ENCODE measurements at regions not wholly inside any gene's neighbourhood (a gene's known extent, or its start where the extent isn't known, plus 50 kb on each side); places are given as distances from the start of the nearest gene placed in this dataset.

DNA sequence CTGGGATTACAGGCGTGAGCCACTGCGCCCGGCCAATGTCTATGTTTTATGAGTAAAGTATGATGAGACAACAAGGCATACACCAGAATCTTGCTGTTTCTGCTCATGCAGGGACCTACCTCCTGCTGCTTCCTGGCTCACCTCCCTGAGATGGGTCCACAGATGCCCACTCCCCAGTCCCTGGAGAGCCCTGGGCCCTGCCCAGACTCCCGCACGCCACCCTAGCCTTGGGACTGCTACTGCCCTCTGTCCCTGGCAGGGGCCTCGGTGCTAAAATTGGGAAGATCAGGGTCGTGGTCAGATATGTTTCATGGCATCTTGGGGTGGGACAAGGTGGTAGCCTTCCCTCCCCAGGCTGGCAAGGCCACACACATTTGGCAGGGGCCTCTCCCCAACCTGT lies 84.3 kb upstream of the BCOR start:
- H3K27me3 ChIP-seq (ENCODE audit: control insufficient read depth, insufficient read depth, low read length, poor library complexity, severe bottlenecking): no peaks in the 10 kb centered on the region
- no peak overlapping the region for H3K4me3 Mint-ChIP-seq
- H3K4me1 Mint-ChIP-seq: no peaks in the 10 kb centered on the region
- no peaks in the 10 kb centered on the region for H3K4me1 ChIP-seq (ENCODE audit: control insufficient read depth, insufficient read depth, low read length)
- H3K9me3 ChIP-seq (ENCODE audit: control insufficient read depth, low read length): peaks cover 9% of the 10 kb centered on the region
- no peak overlapping the region for H3K27ac ChIP-seq (ENCODE audit: low read depth, low read length)
- H3K36me3 ChIP-seq (ENCODE audit: control insufficient read depth, insufficient read depth, low read length): no peaks in the 10 kb centered on the region
- H3K36me3 Mint-ChIP-seq (ENCODE audit: low read depth): no peaks in the 10 kb centered on the region
- no peak overlapping the region for H3K27ac Mint-ChIP-seq
- DNase-seq: no peak
- no peak overlapping the region for H3K9ac ChIP-seq (ENCODE audit: extremely low read depth, low read length, poor library complexity, severe bottlenecking)
- peaks cover 45% of the 10 kb centered on the region for H3K9me3 Mint-ChIP-seq
- no peak overlapping the region for H3K4me3 ChIP-seq (ENCODE audit: low read length)
- 89% methylated on average over 5 of the region's 7 CpGs; no CpG with 5 or more reads in 1 of the 2 experiments for WGBS, 2 experiments (ENCODE audit: insufficient coverage in 1 of 2, insufficient read length in 1 of 2)
- H3K27me3 Mint-ChIP-seq (ENCODE audit: insufficient read depth): peaks cover 19% of the 10 kb centered on the region
- TF ChIP-seq, protein P1, sequence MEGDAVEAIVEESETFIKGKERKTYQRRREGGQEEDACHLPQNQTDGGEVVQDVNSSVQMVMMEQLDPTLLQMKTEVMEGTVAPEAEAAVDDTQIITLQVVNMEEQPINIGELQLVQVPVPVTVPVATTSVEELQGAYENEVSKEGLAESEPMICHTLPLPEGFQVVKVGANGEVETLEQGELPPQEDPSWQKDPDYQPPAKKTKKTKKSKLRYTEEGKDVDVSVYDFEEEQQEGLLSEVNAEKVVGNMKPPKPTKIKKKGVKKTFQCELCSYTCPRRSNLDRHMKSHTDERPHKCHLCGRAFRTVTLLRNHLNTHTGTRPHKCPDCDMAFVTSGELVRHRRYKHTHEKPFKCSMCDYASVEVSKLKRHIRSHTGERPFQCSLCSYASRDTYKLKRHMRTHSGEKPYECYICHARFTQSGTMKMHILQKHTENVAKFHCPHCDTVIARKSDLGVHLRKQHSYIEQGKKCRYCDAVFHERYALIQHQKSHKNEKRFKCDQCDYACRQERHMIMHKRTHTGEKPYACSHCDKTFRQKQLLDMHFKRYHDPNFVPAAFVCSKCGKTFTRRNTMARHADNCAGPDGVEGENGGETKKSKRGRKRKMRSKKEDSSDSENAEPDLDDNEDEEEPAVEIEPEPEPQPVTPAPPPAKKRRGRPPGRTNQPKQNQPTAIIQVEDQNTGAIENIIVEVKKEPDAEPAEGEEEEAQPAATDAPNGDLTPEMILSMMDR (conservative IDR thresholded peaks at IDR 0.05): no peak

DNA sequence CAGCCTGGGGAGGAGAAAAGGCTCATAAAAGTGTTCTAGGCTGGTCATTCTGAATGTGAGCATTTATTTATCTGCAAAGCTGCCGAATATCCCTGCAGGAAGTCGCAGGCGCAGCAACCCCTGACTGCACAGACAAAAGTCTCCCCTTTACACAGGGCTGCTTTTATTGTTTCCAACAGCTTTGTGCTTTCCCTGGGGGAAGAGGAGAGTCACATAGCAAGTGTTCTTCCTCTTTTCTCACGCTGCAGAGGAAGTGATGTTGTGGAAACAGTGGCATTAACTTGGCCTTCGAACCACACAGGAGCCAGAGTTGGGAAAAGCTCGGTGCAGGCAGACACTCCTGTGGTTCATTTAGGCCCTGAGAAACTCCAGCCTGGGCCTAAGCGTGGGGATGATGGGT lies 81.5 kb upstream of the BCOR start:
- H3K36me3 ChIP-seq (ENCODE audit: control insufficient read depth, insufficient read depth, low read length): no peaks in the 10 kb centered on the region
- no peaks in the 10 kb centered on the region for H3K36me3 Mint-ChIP-seq (ENCODE audit: low read depth)
- TF ChIP-seq, protein P1 (conservative IDR thresholded peaks at IDR 0.05): no peak
- 100% methylated on average over 2 to 6 of the region's 7 CpGs for WGBS, 2 experiments (ENCODE audit: insufficient coverage in 1 of 2, insufficient read length in 1 of 2)
- peaks cover 6% of the 10 kb centered on the region for H3K4me1 Mint-ChIP-seq
- H3K9me3 ChIP-seq (ENCODE audit: control insufficient read depth, low read length): no peaks in the 10 kb centered on the region
- no peak overlapping the region for H3K27ac Mint-ChIP-seq
- H3K4me3 Mint-ChIP-seq: no peak overlapping the region
- no peak overlapping the region for H3K9ac ChIP-seq (ENCODE audit: extremely low read depth, low read length, poor library complexity, severe bottlenecking)
- DNase-seq: no peak
- H3K27me3 Mint-ChIP-seq (ENCODE audit: insufficient read depth): peaks cover 21% of the 10 kb centered on the region
- no peaks in the 10 kb centered on the region for H3K27me3 ChIP-seq (ENCODE audit: control insufficient read depth, insufficient read depth, low read length, poor library complexity, severe bottlenecking)
- H3K9me3 Mint-ChIP-seq: peaks cover 23% of the 10 kb centered on the region
- H3K27ac ChIP-seq (ENCODE audit: low read depth, low read length): no peak overlapping the region
- no peaks in the 10 kb centered on the region for H3K4me1 ChIP-seq (ENCODE audit: control insufficient read depth, insufficient read depth, low read length)
- no peak overlapping the region for H3K4me3 ChIP-seq (ENCODE audit: low read length)

DNA sequence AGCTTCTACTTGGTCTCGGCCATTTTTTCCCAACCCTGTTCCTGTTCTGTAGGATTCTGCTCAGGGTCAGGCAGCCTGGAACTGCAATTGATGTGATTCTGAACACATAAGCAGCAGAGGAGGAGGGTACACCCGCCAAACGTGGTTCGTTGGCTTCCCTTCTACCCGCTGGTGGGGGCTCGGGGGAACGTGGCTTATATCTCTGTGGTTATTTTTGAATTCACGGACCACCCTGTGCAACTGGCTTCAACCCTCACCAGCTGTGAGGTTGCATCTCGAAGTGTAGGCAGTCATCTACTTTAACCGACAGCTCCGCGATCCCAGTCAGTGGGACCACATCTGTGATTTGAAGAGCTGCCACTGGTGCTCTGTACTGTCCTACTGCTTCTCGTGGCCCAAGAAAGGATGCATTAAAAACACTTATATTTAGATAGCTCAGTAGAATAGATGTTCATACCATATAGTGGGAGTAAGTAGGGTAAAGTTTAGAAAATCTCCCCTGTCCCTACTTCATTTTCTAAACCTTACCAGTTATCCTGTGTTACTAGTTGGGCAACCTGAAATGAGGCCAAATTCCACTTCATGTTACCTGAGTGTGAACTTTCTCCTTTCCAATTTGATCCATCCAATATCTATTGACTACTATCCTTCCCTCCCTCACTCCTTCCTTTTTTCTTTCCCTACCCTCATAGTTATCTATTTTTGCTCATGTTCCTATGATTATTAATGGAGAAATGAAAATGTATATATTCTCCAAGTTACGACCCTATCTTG lies 80.4 kb upstream of the BCOR start:
- H3K27ac Mint-ChIP-seq: no peak overlapping the region
- H3K36me3 Mint-ChIP-seq (ENCODE audit: low read depth): no peaks in the 10 kb centered on the region
- H3K4me1 Mint-ChIP-seq: peaks cover 14% of the 10 kb centered on the region
- H3K4me3 Mint-ChIP-seq: no peak overlapping the region
- H3K27me3 ChIP-seq (ENCODE audit: control insufficient read depth, insufficient read depth, low read length, poor library complexity, severe bottlenecking): peaks cover 9% of the 10 kb centered on the region
- H3K36me3 ChIP-seq (ENCODE audit: control insufficient read depth, insufficient read depth, low read length): no peaks in the 10 kb centered on the region
- 92% methylated on average over 5 to 13 of the region's 14 CpGs for WGBS, 2 experiments (ENCODE audit: insufficient coverage in 1 of 2, insufficient read length in 1 of 2)
- no peak overlapping the region for H3K9ac ChIP-seq (ENCODE audit: extremely low read depth, low read length, poor library complexity, severe bottlenecking)
- H3K27ac ChIP-seq (ENCODE audit: low read depth, low read length): no peak overlapping the region
- no peak for DNase-seq
- H3K27me3 Mint-ChIP-seq (ENCODE audit: insufficient read depth): peaks cover 30% of the 10 kb centered on the region
- no peaks in the 10 kb centered on the region for H3K4me1 ChIP-seq (ENCODE audit: control insufficient read depth, insufficient read depth, low read length)
- H3K4me3 ChIP-seq (ENCODE audit: low read length): no peak overlapping the region
- no peaks in the 10 kb centered on the region for H3K9me3 ChIP-seq (ENCODE audit: control insufficient read depth, low read length)
- TF ChIP-seq, protein P1 (conservative IDR thresholded peaks at IDR 0.05): no peak
- peaks cover 19% of the 10 kb centered on the region for H3K9me3 Mint-ChIP-seq

Data from endodermal cell (in vitro differentiated cells).